Skeletal muscle satellite cell (primary cell): ENCODE measurements at regions not wholly inside any gene's neighbourhood (a gene's known extent, or its start where the extent isn't known, plus 50 kb on each side); places are given as distances from the start of the nearest gene placed in this dataset.
"Not testable (repeated sequence)": the region's sequence is repeated elsewhere in the genome, so short reads cannot be mapped to it uniquely, and the experiment has no call there.

Source experiments
- H3K27me3 ChIP-seq: 2 replicates; pipeline ENCODE4 v1.7.0; 2013; ENCODE audit warnings: low read length; ENCODE audit not compliant: control insufficient read depth, insufficient read depth
- H3K36me3 ChIP-seq: 2 replicates; pipeline ENCODE4 v1.7.0; 2013; ENCODE audit warnings: mild to moderate bottlenecking, control low read depth, low read length; ENCODE audit not compliant: insufficient read depth
- H3K4me1 ChIP-seq: 2 replicates; pipeline ENCODE4 v1.7.0; 2013; ENCODE audit warnings: low read length; ENCODE audit not compliant: control insufficient read depth, insufficient read depth
- H3K4me2 ChIP-seq: 2 replicates; pipeline ENCODE4 v1.7.0; 2013; ENCODE audit warnings: mild to moderate bottlenecking, low read length
- H3K4me3 ChIP-seq: 2 replicates; pipeline ENCODE4 v1.7.0; 2013; ENCODE audit warnings: low read length
- H3K9ac ChIP-seq: 2 replicates; pipeline ENCODE4 v1.7.0; 2013; ENCODE audit warnings: mild to moderate bottlenecking, low read depth, low read length, moderate library complexity
- H3K9me3 ChIP-seq: replicated peaks from 2 replicates; pipeline ENCODE4 v1.7.0; 2013; ENCODE audit warnings: mild to moderate bottlenecking, control low read depth, low read length

DNA sequence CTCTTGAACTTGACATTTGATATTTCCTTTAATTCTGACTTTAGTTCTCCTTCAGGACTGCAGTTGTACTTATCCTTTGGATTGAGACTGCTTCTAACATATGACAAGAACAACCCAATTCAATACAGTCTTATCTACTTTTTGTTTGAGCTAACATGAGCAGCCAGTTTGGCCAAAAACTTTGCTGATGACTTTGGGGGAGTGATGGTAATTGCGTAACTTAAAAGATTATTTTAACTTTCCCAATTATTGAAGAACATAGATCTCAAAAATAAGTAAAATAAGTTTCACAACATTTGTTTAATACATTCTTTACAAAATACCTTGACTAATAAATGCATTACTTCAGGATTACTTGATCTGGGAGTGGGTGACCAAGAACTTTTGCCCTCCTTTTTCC, 1311.1 kb upstream of the NRXN1 start:
- Histone ChIP-seq H3K27me3 (no peaks in the 10 kb centered on the region), H3K4me3 (no peak overlapping the region), H3K4me1 (no peaks in the 10 kb centered on the region), H3K9ac (no peak overlapping the region), H3K36me3 (no peaks in the 10 kb centered on the region), H3K9me3 (peaks cover 3% of the 10 kb centered on the region), H3K4me2 (no peak overlapping the region)

DNA sequence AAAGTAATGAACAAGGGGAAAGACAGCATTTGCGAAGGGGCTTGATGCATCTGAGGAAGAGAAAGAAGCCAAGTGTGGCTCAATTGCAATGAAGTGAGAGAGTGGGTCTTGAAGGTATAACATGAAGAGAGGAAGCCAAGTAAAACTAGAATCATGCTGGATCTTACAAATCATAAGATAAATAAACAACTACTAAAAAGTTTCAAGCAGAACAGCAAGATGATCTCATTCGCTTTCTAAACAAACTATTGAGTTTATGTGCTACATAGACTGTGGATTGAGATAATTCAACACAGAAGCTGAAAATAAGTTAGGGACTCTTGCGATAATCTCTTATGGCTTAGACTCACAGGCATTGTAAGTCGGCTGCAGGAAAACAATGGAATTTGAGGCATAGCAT, 1310.5 kb upstream of the NRXN1 start:
- H3K9ac ChIP-seq, result no peak overlapping the region
- H3K4me2 ChIP-seq, result no peak overlapping the region
- H3K27me3 ChIP-seq, result no peaks in the 10 kb centered on the region
- H3K4me3 ChIP-seq, result no peak overlapping the region
- no peaks in the 10 kb centered on the region for H3K4me1 ChIP-seq
- H3K36me3 ChIP-seq, result no peaks in the 10 kb centered on the region
- H3K9me3 ChIP-seq, result peaks cover 3% of the 10 kb centered on the region

GRCh38 chr2:52341732-52342131, 1309.8 kb upstream of the NRXN1 start:
- Histone ChIP-seq H3K9ac (no peak overlapping the region), H3K4me1 (no peaks in the 10 kb centered on the region), H3K27me3 (no peaks in the 10 kb centered on the region), H3K4me3 (no peak overlapping the region), H3K4me2 (no peak overlapping the region), H3K36me3 (no peaks in the 10 kb centered on the region), H3K9me3 (peaks cover 3% of the 10 kb centered on the region)

- Histone ChIP-seq H3K4me1 (no peaks in the 10 kb centered on the region), H3K9ac (no peak overlapping the region), H3K9me3 (peaks cover 3% of the 10 kb centered on the region), H3K36me3 (no peaks in the 10 kb centered on the region), H3K27me3 (no peaks in the 10 kb centered on the region), H3K4me3 (no peak overlapping the region), H3K4me2 (no peak overlapping the region)
Observed at GRCh38 chr2:52340171-52340570, 1308.2 kb upstream of the NRXN1 start.

GRCh38 chr2:52337786-52338185, 1305.9 kb upstream of the NRXN1 start:
- H3K9ac ChIP-seq, H3K4me2 ChIP-seq, H3K27me3 ChIP-seq, H3K4me1 ChIP-seq, H3K36me3 ChIP-seq, H3K9me3 ChIP-seq, H3K4me3 ChIP-seq: not testable (repeated sequence)

DNA sequence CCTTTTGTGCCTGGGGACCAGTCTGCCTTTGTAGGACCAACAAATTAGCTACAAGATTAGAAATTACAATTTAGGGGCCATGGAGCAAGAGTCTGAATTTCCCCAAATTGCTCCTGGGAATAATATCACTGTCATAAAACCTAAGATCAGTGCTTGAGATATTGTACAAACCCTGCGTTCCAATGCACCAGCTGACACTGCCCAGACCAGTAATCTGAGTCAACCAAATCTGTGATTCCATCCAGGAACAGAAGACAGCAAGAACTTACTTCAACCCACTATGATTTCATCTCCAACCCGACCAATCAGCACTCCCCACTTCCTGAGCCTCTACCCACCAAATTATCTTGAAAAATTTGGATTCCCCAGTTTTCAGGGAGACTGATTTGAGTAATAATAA, 1305.0 kb upstream of the NRXN1 start:
- Histone ChIP-seq H3K9me3 (peaks cover 3% of the 10 kb centered on the region), H3K4me1 (no peaks in the 10 kb centered on the region), H3K4me2 (no peak overlapping the region), H3K27me3 (no peaks in the 10 kb centered on the region), H3K9ac (no peak overlapping the region), H3K36me3 (no peaks in the 10 kb centered on the region), H3K4me3 (no peak overlapping the region)

GRCh38 chr2:52335727-52336126, 1303.8 kb upstream of the NRXN1 start:
- Histone ChIP-seq H3K4me2 (no peak overlapping the region), H3K36me3 (no peaks in the 10 kb centered on the region), H3K9ac (no peak overlapping the region), H3K9me3 (peaks cover 3% of the 10 kb centered on the region), H3K27me3 (no peaks in the 10 kb centered on the region), H3K4me3 (no peak overlapping the region), H3K4me1 (no peaks in the 10 kb centered on the region)

- Histone ChIP-seq H3K36me3 (no peaks in the 10 kb centered on the region), H3K27me3 (no peaks in the 10 kb centered on the region), H3K4me2 (no peak overlapping the region), H3K9me3 (no peaks in the 10 kb centered on the region), H3K4me3 (no peak overlapping the region), H3K4me1 (no peaks in the 10 kb centered on the region), H3K9ac (no peak overlapping the region)
Observed at GRCh38 chr2:52334185-52334584, 1302.3 kb upstream of the NRXN1 start.

GRCh38 chr2:52327641-52328040, 1295.7 kb upstream of the NRXN1 start:
- Histone ChIP-seq H3K9ac (no peak overlapping the region), H3K9me3 (peaks cover 6% of the 10 kb centered on the region), H3K4me2 (no peak overlapping the region), H3K27me3 (no peaks in the 10 kb centered on the region), H3K4me1 (no peaks in the 10 kb centered on the region), H3K4me3 (no peak overlapping the region), H3K36me3 (no peaks in the 10 kb centered on the region)

DNA sequence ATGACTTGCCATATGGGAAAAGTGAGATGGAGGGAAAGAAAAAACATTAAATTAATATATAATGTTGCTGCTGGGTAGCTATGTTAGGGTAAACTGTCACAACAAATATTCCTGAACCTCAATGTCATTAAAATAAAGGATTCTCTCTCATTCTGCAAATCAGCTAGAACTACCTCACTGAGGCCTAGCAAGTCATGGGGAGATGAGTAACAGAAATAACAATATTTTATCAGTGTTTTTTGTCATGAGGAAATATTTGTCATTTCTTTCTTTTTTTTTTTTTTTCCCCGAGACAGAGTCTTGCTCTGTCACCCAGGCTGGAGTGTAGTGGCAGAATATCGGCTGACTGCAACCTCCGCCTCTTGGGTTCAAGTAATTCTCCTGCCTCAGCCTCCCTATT, 1282.3 kb upstream of the NRXN1 start:
- Histone ChIP-seq H3K4me3 (no peak overlapping the region), H3K36me3 (no peaks in the 10 kb centered on the region), H3K9ac (no peak overlapping the region), H3K9me3 (peaks cover 3% of the 10 kb centered on the region), H3K27me3 (no peaks in the 10 kb centered on the region), H3K4me1 (no peaks in the 10 kb centered on the region), H3K4me2 (no peak overlapping the region)

- Histone ChIP-seq H3K4me2 (no peak overlapping the region), H3K4me1 (no peaks in the 10 kb centered on the region), H3K27me3 (no peaks in the 10 kb centered on the region), H3K9ac (no peak overlapping the region), H3K9me3 (peaks cover 7% of the 10 kb centered on the region), H3K4me3 (no peak overlapping the region), H3K36me3 (no peaks in the 10 kb centered on the region)
Observed at GRCh38 chr2:52312486-52312885, 1280.6 kb upstream of the NRXN1 start.

- H3K27me3 ChIP-seq, result no peaks in the 10 kb centered on the region
- H3K4me3 ChIP-seq, result no peak overlapping the region
- H3K36me3 ChIP-seq, result no peaks in the 10 kb centered on the region
- peaks cover 7% of the 10 kb centered on the region for H3K9me3 ChIP-seq
- H3K9ac ChIP-seq, result no peak overlapping the region
- no peaks in the 10 kb centered on the region for H3K4me1 ChIP-seq
- no peak overlapping the region for H3K4me2 ChIP-seq
Observed at GRCh38 chr2:52311862-52312261, 1279.9 kb upstream of the NRXN1 start.
